IPS-NIHi7 (cell line): ENCODE measurements at regions not wholly inside any gene's neighbourhood (a gene's known extent, or its start where the extent isn't known, plus 50 kb on each side); places are given as distances from the start of the nearest gene placed in this dataset.
"Not testable (repeated sequence)": the region's sequence is repeated elsewhere in the genome, so short reads cannot be mapped to it uniquely, and the experiment has no call there.

Experiments
- DNase-seq: peaks from one replicate; pipeline ENCODE4 v3.0.0; 2012; ENCODE audit warnings: mixed read lengths; ENCODE audit errors: extremely low spot score

- no peak for DNase-seq
Observed at GRCh38 chr10:81218307-81218706, 656.7 kb upstream of the NRG3 start.

- no peak for DNase-seq
Observed at GRCh38 chr10:81219758-81220157, 655.2 kb upstream of the NRG3 start.

GRCh38 chr10:81248886-81249285 is 626.1 kb upstream of the NRG3 start:
- DNase-seq, result no peak

- DNase-seq, result peak; percentile 66
Observed at GRCh38 chr10:81251457-81252115, 623.4 kb upstream of the NRG3 start.

GRCh38 chr10:81264991-81265390 is 610.0 kb upstream of the NRG3 start:
- DNase-seq, result not testable (repeated sequence)

- no peak for DNase-seq
Observed at GRCh38 chr10:81270051-81270450, 604.9 kb upstream of the NRG3 start.

GRCh38 chr10:81280497-81281479 is 594.2 kb upstream of the NRG3 start:
- DNase-seq, result no peak

- DNase-seq, result no peak
Observed at GRCh38 chr10:81288544-81288943, 586.5 kb upstream of the NRG3 start.

- DNase-seq, result no peak
Observed at GRCh38 chr10:81297292-81297691, 577.7 kb upstream of the NRG3 start.

GRCh38 chr10:81303656-81304055 is 571.3 kb upstream of the NRG3 start:
- DNase-seq, result no peak

GRCh38 chr10:81306971-81307782 is 567.8 kb upstream of the NRG3 start:
- DNase-seq, result no peak

GRCh38 chr10:81309041-81309552 is 565.9 kb upstream of the NRG3 start:
- no peak for DNase-seq

- DNase-seq, result no peak
Observed at GRCh38 chr10:81314471-81314870, 560.5 kb upstream of the NRG3 start.

GRCh38 chr10:81315026-81315425 is 560.0 kb upstream of the NRG3 start:
- no peak for DNase-seq

- DNase-seq, result no peak
Observed at GRCh38 chr10:81348003-81348402, 527.0 kb upstream of the NRG3 start.

- DNase-seq, result no peak
Observed at GRCh38 chr10:81367132-81367531, 507.9 kb upstream of the NRG3 start.

- DNase-seq, result no peak
Observed at GRCh38 chr10:81386817-81387216, 488.2 kb upstream of the NRG3 start.

GRCh38 chr10:81403451-81403850 is 471.5 kb upstream of the NRG3 start:
- no peak for DNase-seq

- DNase-seq, result no peak
Observed at GRCh38 chr10:81405399-81405798, 469.6 kb upstream of the NRG3 start.

- peak; percentile 50 for DNase-seq
Observed at GRCh38 chr10:81414038-81414437, 461.0 kb upstream of the NRG3 start.

GRCh38 chr10:81426722-81427121 is 448.3 kb upstream of the NRG3 start:
- no peak for DNase-seq
